Calu3 (cell line): ENCODE measurements at regions not wholly inside any gene's neighbourhood (a gene's known extent, or its start where the extent isn't known, plus 50 kb on each side); places are given as distances from the start of the nearest gene placed in this dataset.

ENCODE experiments used
- BruUV-seq: library from RNA; stranded (reverse); fragments of 400-500 nt; replicated peaks from 2 replicates; lab custom pipeline; 2021; lab: Mats Ljungman, UMichigan
- CTCF ChIA-PET: fragments of 300-600 bp; sonication (Branson Sonifier 250); formaldehyde crosslinking; loops from one replicate; lab custom pipeline; 2022; ENCODE audit warnings: antibody characterized with exemption; lab: Charles Lee
- DNase-seq: peaks from one replicate; pipeline ENCODE4 v3.0.0; 2022
- H3K27ac Mint-ChIP-seq: one replicate; pipeline ENCODE4 v1.8.0; 2022; ENCODE audit warnings: mixed read lengths; ENCODE audit not compliant: unreplicated experiment
- H3K27me3 Mint-ChIP-seq: one replicate; pipeline ENCODE4 v1.8.0; 2022; ENCODE audit warnings: mixed read lengths; ENCODE audit not compliant: unreplicated experiment
- H3K36me3 Mint-ChIP-seq: one replicate; pipeline ENCODE4 v1.8.0; 2022; ENCODE audit warnings: mild to moderate bottlenecking, moderate library complexity, mixed read lengths; ENCODE audit not compliant: insufficient read depth, unreplicated experiment
- H3K4me1 Mint-ChIP-seq: one replicate; pipeline ENCODE4 v1.8.0; 2022; ENCODE audit warnings: mild to moderate bottlenecking, low read depth, mixed read lengths; ENCODE audit not compliant: unreplicated experiment
- H3K4me3 Mint-ChIP-seq: one replicate; pipeline ENCODE4 v1.8.0; 2022; ENCODE audit warnings: mild to moderate bottlenecking, low read depth, moderate library complexity, mixed read lengths; ENCODE audit not compliant: unreplicated experiment
- H3K9me3 Mint-ChIP-seq: one replicate; pipeline ENCODE4 v1.8.0; 2022; ENCODE audit warnings: low read depth, mixed read lengths; ENCODE audit not compliant: unreplicated experiment
- intact Hi-C: fragments of 100-400 bp; cut with micrococcal nuclease; formaldehyde crosslinking; loops from one replicate; pipeline ENCODE4 v1.10.0; 2022; ENCODE audit not compliant: unreplicated experiment
- TF ChIP-seq, protein P1 (sequence below): fragments of 200-600 bp; IDR thresholded peaks from one replicate; pipeline ENCODE4 v1.8.0; 2022; ENCODE audit warnings: antibody characterized with exemption; ENCODE audit not compliant: unreplicated experiment

DNA sequence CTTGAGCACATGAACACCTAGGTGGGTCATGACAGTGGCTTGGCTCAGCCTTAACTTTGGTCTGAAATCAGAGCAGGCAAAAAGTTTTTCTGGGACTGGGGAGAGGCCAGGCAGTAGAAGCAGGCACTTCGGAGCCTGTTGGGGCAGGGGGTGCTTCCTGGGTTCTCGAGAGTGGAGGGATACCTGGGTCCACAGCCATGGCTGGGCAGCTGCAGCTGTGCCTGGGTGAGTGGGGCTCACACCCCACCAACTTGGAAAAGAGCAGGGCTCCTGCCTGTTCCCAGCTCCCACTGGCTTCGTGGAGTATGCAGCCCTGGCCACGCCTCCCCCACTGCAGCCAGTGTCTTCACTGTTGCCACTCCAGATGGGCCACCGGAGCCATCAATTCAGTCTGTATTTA lies 56.4 kb upstream of the NUDT6 start:
- no peak overlapping the region for H3K27ac Mint-ChIP-seq
- H3K4me3 Mint-ChIP-seq: no peak overlapping the region
- DNase-seq: no peak
- H3K27me3 Mint-ChIP-seq: no peaks in the 10 kb centered on the region
- peaks cover 3% of the 10 kb centered on the region for H3K9me3 Mint-ChIP-seq
- BruUV-seq: no TSS peak
- no peaks in the 10 kb centered on the region for H3K4me1 Mint-ChIP-seq
- intact Hi-C loops: no loop called here
- CTCF ChIA-PET: no interaction called here
- H3K36me3 Mint-ChIP-seq: no peaks in the 10 kb centered on the region
- TF ChIP-seq, protein P1, sequence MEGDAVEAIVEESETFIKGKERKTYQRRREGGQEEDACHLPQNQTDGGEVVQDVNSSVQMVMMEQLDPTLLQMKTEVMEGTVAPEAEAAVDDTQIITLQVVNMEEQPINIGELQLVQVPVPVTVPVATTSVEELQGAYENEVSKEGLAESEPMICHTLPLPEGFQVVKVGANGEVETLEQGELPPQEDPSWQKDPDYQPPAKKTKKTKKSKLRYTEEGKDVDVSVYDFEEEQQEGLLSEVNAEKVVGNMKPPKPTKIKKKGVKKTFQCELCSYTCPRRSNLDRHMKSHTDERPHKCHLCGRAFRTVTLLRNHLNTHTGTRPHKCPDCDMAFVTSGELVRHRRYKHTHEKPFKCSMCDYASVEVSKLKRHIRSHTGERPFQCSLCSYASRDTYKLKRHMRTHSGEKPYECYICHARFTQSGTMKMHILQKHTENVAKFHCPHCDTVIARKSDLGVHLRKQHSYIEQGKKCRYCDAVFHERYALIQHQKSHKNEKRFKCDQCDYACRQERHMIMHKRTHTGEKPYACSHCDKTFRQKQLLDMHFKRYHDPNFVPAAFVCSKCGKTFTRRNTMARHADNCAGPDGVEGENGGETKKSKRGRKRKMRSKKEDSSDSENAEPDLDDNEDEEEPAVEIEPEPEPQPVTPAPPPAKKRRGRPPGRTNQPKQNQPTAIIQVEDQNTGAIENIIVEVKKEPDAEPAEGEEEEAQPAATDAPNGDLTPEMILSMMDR: no peak

DNA sequence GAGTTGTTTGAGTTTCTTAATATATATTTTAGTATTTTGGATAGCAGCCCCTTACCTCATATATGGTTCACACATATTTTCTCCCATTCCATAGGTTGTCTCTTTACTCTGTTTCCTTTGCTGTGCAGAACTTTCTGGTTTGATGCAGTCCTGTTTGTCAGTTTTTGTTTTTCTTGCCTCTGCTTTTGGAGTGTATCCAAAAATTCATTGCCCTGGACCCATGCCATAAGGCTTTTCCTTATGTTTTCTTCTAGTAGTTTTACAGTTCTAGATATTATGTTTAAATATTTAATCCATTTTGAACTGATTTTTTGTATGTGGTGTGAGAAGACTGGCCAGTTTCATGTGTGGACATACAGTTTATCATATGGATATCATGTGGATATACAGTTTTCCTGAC lies 58.5 kb upstream of the NUDT6 start:
- no TSS peak for BruUV-seq
- TF ChIP-seq, protein P1: no peak
- Mint-ChIP-seq H3K4me1 (no peaks in the 10 kb centered on the region), H3K36me3 (no peaks in the 10 kb centered on the region), H3K4me3 (no peak overlapping the region), H3K9me3 (peaks cover 7% of the 10 kb centered on the region), H3K27me3 (no peaks in the 10 kb centered on the region), H3K27ac (no peak overlapping the region)
- no peak for DNase-seq
- intact Hi-C loops: no loop called here
- CTCF ChIA-PET: no interaction called here

DNA sequence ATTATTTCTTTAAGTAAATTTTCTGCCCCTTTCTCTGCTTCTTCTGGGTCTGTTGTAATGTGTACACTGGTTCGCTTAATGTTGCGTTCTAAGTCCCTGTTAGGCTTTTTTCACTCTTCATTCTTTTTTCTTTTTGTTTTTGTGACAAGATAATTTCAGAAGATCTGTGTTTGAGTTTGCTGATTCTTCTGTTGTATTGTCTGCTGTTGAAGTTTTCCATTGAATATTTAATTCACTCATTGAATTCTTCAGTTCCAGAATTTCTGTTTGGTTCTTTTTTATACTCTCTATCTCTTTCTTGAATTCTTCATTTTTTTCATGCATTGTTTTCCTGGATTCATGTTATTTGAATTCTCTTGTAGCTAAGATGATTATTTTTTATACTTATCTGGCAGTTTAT lies 66.3 kb upstream of the NUDT6 start:
- intact Hi-C loops: no loop called here
- TF ChIP-seq, protein P1: no peak
- Mint-ChIP-seq H3K9me3 (peaks cover 9% of the 10 kb centered on the region), H3K36me3 (no peaks in the 10 kb centered on the region), H3K27me3 (no peaks in the 10 kb centered on the region), H3K4me3 (no peak overlapping the region), H3K27ac (no peak overlapping the region), H3K4me1 (no peaks in the 10 kb centered on the region)
- no peak for DNase-seq
- CTCF ChIA-PET: no interaction called here
- no TSS peak for BruUV-seq

DNA sequence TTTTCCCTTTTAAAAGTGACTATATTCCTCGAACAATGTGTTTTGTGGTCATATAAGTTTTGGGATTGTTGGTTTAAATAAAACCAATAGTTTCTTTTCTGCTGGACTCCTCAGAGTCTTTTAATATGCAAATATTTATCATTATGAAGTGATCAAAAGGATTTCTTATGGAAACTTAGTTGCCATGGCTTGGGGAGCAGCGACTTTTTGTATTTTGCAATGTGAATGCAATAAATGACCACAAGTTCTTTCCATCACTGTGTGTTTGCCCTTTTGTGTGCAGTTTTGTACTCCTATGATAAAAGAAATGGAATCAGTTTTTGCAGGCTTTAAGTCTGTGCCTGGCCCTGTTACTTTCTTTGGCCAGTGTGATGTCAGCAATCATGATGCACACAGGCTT lies 68.5 kb upstream of the NUDT6 start:
- DNase-seq: no peak
- intact Hi-C loops: no loop called here
- H3K27ac Mint-ChIP-seq: no peak overlapping the region
- no peaks in the 10 kb centered on the region for H3K4me1 Mint-ChIP-seq
- CTCF ChIA-PET: no interaction called here
- no TSS peak for BruUV-seq
- H3K36me3 Mint-ChIP-seq: no peaks in the 10 kb centered on the region
- H3K27me3 Mint-ChIP-seq: no peaks in the 10 kb centered on the region
- peaks cover 5% of the 10 kb centered on the region for H3K9me3 Mint-ChIP-seq
- no peak overlapping the region for H3K4me3 Mint-ChIP-seq
- TF ChIP-seq, protein P1: no peak

DNA sequence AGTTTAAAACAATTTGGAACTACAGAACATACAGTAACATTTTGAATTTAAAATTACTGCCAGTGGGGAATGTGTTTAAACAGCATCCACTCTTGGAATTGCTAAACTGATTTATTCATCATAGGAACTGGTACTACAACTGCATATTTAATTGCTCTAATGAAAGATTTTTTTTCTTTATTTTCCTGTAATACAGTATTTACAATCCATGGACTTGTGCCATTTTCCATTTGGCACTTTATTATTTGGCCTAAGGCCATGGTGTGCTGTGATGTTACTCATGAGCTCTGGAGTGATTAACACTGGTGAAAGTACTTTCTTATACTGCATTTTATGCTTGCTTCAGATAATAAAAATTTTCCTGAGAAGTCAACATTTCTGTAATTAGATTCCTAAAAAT lies 69.7 kb upstream of the NUDT6 start:
- H3K4me3 Mint-ChIP-seq: no peak overlapping the region
- no TSS peak for BruUV-seq
- no peaks in the 10 kb centered on the region for H3K36me3 Mint-ChIP-seq
- H3K27me3 Mint-ChIP-seq: no peaks in the 10 kb centered on the region
- no peak overlapping the region for H3K27ac Mint-ChIP-seq
- intact Hi-C loops: no loop called here
- no peaks in the 10 kb centered on the region for H3K4me1 Mint-ChIP-seq
- TF ChIP-seq, protein P1: no peak
- H3K9me3 Mint-ChIP-seq: peaks cover 5% of the 10 kb centered on the region
- CTCF ChIA-PET: no interaction called here
- no peak for DNase-seq
